ENCODE measurements at regions not wholly inside any gene's neighbourhood (a gene's known extent, or its start where the extent isn't known, plus 50 kb on each side); places are given as distances from the start of the nearest gene placed in this dataset.

DNA sequence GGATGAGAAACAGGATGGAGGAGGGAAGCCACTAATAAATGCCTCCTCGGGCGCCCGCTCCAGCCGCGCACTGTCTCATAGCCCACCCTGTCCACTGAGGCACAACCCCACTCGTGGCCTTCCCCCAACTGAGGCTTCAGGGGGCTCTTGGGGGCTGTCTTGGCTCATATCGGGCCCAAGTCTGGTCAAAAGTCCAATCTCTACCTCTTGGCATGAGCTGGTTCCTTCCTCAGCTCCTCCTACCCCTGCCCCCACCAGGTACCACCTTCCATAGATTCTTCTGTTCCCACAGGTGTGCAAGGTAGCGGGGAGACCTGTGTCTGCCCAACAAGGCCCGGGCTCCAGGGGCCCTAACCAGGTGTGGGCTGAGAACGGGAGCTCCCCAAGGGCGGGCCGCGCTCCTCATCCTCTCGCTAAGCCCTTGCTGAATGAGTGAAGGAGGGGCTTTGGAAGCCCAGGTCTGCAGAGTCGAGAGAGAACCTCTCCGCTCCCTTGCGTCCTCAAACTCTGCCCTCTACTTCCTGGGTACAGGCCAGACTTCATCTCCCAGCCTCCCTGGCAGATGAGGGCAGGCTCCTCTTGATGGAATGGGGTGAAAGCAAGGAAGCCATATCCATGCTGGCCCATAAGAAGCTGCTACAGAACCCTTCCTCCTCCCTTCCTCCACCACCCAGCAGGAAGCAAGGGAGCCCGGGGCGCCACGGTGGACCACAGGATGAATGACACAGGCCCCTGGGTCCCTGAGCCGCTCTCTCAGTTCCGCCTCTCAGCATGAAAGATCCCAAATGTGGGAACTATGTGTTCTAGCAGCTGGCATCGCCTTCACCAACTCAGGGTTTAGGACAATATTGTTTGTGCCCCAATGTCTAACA, 74.7 kb downstream of the PSMG1 start:
- Histone ChIP-seq H4K20me1 (ENCODE audit: control insufficient read depth, insufficient read depth, low read depth, low read length) (no peaks in the 10 kb centered on the region), H3K4me1 (ENCODE audit: control insufficient read depth, low read length) (no peaks in the 10 kb centered on the region), H3K9me2 (replicated peaks; ENCODE audit: control insufficient read depth, low read length) (no peaks in the 10 kb centered on the region), H3K9me3 (ENCODE audit: control insufficient read depth, insufficient read depth, low read length) (no peaks in the 10 kb centered on the region), H3K27me3 (ENCODE audit: control insufficient read depth, low read length) (peaks cover 2% of the 10 kb centered on the region; the same call in 1 of the 2 replicates), H3K4me3 (ENCODE audit: low read length) (no peak overlapping the region), H3K27ac (ENCODE audit: low read depth, low read length) (no peak overlapping the region), H3K36me3 (ENCODE audit: control insufficient read depth, low read length) (no peaks in the 10 kb centered on the region), H3K4me2 (ENCODE audit: low read length) (no peak overlapping the region), H3K79me2 (ENCODE audit: control insufficient read depth, low read length) (no peaks in the 10 kb centered on the region), H3F3A (ENCODE audit: control insufficient read depth, insufficient read depth) (no peaks in the 10 kb centered on the region)
- no peak for TF ChIP-seq EZH2phosphoT487 (IDR thresholded peaks at IDR 0.05; ENCODE audit: borderline replicate concordance, low read length)
- TF ChIP-seq, protein P1, sequence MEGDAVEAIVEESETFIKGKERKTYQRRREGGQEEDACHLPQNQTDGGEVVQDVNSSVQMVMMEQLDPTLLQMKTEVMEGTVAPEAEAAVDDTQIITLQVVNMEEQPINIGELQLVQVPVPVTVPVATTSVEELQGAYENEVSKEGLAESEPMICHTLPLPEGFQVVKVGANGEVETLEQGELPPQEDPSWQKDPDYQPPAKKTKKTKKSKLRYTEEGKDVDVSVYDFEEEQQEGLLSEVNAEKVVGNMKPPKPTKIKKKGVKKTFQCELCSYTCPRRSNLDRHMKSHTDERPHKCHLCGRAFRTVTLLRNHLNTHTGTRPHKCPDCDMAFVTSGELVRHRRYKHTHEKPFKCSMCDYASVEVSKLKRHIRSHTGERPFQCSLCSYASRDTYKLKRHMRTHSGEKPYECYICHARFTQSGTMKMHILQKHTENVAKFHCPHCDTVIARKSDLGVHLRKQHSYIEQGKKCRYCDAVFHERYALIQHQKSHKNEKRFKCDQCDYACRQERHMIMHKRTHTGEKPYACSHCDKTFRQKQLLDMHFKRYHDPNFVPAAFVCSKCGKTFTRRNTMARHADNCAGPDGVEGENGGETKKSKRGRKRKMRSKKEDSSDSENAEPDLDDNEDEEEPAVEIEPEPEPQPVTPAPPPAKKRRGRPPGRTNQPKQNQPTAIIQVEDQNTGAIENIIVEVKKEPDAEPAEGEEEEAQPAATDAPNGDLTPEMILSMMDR (IDR thresholded peaks at IDR 0.05; ENCODE audit: low read depth, low read length, poor library complexity, severe bottlenecking): no peak

DNA sequence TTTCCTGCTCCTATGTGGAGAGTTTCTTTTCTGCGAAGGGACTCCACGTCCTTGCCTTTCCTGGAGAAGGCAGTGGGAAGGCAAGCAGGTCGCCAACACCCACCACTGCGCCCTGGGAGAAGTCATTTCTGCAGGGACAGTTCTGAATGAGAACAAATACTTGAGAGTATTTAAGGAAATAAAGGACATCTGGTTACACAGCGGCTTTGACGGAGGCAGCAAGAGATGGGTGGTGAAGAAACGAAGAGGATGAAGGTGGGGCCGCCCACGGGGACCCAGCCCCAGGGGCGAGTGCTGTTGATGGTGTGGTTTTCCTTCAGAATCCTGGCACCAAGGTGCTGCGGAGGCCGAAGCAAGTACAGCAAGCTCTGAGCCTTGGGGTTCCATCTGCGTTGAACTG, 75.5 kb downstream of the PSMG1 start:
- Histone ChIP-seq H3K27ac (ENCODE audit: low read depth, low read length) (no peak overlapping the region), H3F3A (ENCODE audit: control insufficient read depth, insufficient read depth) (no peaks in the 10 kb centered on the region), H3K9me2 (replicated peaks; ENCODE audit: control insufficient read depth, low read length) (no peaks in the 10 kb centered on the region), H4K20me1 (ENCODE audit: control insufficient read depth, insufficient read depth, low read depth, low read length) (no peaks in the 10 kb centered on the region), H3K9me3 (ENCODE audit: control insufficient read depth, insufficient read depth, low read length) (no peaks in the 10 kb centered on the region), H3K4me3 (ENCODE audit: low read length) (no peak overlapping the region), H3K4me1 (ENCODE audit: control insufficient read depth, low read length) (no peaks in the 10 kb centered on the region), H3K27me3 (ENCODE audit: control insufficient read depth, low read length) (peaks cover 4% of the 10 kb centered on the region; the same call in 1 of the 2 replicates), H3K36me3 (ENCODE audit: control insufficient read depth, low read length) (no peaks in the 10 kb centered on the region), H3K79me2 (ENCODE audit: control insufficient read depth, low read length) (no peaks in the 10 kb centered on the region), H3K4me2 (ENCODE audit: low read length) (no peak overlapping the region)
- no peak for TF ChIP-seq EZH2phosphoT487 (IDR thresholded peaks at IDR 0.05; ENCODE audit: borderline replicate concordance, low read length)
- TF ChIP-seq, protein P1 (IDR thresholded peaks at IDR 0.05; ENCODE audit: low read depth, low read length, poor library complexity, severe bottlenecking): no peak

GRCh38 chr21:39106881-39107462, 76.3 kb downstream of the PSMG1 start:
- H3K4me3 ChIP-seq (ENCODE audit: low read length): no peak overlapping the region
- no peaks in the 10 kb centered on the region for H3F3A ChIP-seq (ENCODE audit: control insufficient read depth, insufficient read depth)
- TF ChIP-seq, protein P1 (IDR thresholded peaks at IDR 0.05; ENCODE audit: low read depth, low read length, poor library complexity, severe bottlenecking): no peak
- no peak for TF ChIP-seq EZH2phosphoT487 (IDR thresholded peaks at IDR 0.05; ENCODE audit: borderline replicate concordance, low read length)
- no peaks in the 10 kb centered on the region for H4K20me1 ChIP-seq (ENCODE audit: control insufficient read depth, insufficient read depth, low read depth, low read length)
- H3K9me3 ChIP-seq (ENCODE audit: control insufficient read depth, insufficient read depth, low read length): no peaks in the 10 kb centered on the region
- H3K4me2 ChIP-seq (ENCODE audit: low read length): no peak overlapping the region
- peaks cover 4% of the 10 kb centered on the region; the same call in 1 of the 2 replicates for H3K27me3 ChIP-seq (ENCODE audit: control insufficient read depth, low read length)
- H3K4me1 ChIP-seq (ENCODE audit: control insufficient read depth, low read length): no peaks in the 10 kb centered on the region
- no peaks in the 10 kb centered on the region for H3K9me2 ChIP-seq (replicated peaks; ENCODE audit: control insufficient read depth, low read length)
- H3K36me3 ChIP-seq (ENCODE audit: control insufficient read depth, low read length): no peaks in the 10 kb centered on the region
- H3K27ac ChIP-seq (ENCODE audit: low read depth, low read length): no peak overlapping the region
- no peaks in the 10 kb centered on the region for H3K79me2 ChIP-seq (ENCODE audit: control insufficient read depth, low read length)
